ENCODE measurements at regions not wholly inside any gene's neighbourhood (a gene's known extent, or its start where the extent isn't known, plus 50 kb on each side); places are given as distances from the start of the nearest gene placed in this dataset.

- DNase-seq: no peak
- intact Hi-C loops (cut with DNase I; ENCODE audit: low total_unique reads) (no loop called here), in situ Hi-C loops (cut with MboI; ENCODE audit: low sequenced_read_pairs in 4 of 4) (no loop called here)
- TF ChIP-seq, protein P1, sequence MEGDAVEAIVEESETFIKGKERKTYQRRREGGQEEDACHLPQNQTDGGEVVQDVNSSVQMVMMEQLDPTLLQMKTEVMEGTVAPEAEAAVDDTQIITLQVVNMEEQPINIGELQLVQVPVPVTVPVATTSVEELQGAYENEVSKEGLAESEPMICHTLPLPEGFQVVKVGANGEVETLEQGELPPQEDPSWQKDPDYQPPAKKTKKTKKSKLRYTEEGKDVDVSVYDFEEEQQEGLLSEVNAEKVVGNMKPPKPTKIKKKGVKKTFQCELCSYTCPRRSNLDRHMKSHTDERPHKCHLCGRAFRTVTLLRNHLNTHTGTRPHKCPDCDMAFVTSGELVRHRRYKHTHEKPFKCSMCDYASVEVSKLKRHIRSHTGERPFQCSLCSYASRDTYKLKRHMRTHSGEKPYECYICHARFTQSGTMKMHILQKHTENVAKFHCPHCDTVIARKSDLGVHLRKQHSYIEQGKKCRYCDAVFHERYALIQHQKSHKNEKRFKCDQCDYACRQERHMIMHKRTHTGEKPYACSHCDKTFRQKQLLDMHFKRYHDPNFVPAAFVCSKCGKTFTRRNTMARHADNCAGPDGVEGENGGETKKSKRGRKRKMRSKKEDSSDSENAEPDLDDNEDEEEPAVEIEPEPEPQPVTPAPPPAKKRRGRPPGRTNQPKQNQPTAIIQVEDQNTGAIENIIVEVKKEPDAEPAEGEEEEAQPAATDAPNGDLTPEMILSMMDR (IDR thresholded peaks at IDR 0.05 in 4 of 5, conservative IDR thresholded peaks at IDR 0.05 in 1 of 5): no peak
- no peak for TF ChIP-seq POLR2A (IDR thresholded peaks at IDR 0.05)
- H3K36me3 ChIP-seq: no peaks in the 10 kb centered on the region
- H3K4me1 ChIP-seq: no peaks in the 10 kb centered on the region
- no peaks in the 10 kb centered on the region for H3K9me3 ChIP-seq
- no peak overlapping the region for H3K27ac ChIP-seq
- H3K4me3 ChIP-seq: no peak overlapping the region
- no peak for ATAC-seq
- H3K27me3 ChIP-seq: no peaks in the 10 kb centered on the region
Observed at GRCh38 chr2:53572696-53573095, 194.9 kb upstream of the CHAC2 start.

- no peak for ATAC-seq
Observed at GRCh38 chr2:53569957-53570727, 197.5 kb upstream of the CHAC2 start.

DNA sequence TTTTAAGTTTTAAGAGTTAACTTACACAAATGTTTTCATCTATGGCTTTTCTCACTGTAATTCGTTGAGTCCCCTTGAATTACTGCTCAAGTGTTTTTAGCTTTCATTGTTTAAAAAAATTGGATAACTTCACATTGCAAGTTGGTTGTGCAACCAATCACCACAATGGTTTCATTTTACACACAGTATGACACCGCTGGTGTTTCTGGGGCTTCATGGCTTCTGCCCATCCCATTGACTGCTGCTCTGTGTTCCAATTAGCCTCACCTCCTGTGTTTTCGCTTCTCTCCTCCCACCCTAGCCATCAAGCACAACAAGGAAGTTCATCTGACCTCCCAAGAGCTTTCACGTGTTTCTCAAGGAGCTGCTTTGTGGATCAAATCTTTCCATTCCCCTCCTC lies 199.1 kb upstream of the CHAC2 start:
- in situ Hi-C loops (cut with MboI; ENCODE audit: low sequenced_read_pairs in 4 of 4): no loop called here

More at GRCh38 chr2:53569957-53570727, 197.5 kb upstream of the CHAC2 start:
- no peaks in the 10 kb centered on the region for H3K4me1 ChIP-seq
- TF ChIP-seq POLR2A (IDR thresholded peaks at IDR 0.05): no peak
- TF ChIP-seq, protein P1 (IDR thresholded peaks at IDR 0.05 in 4 of 5, conservative IDR thresholded peaks at IDR 0.05 in 1 of 5): no peak
- H3K27me3 ChIP-seq: no peaks in the 10 kb centered on the region
- intact Hi-C loops (cut with DNase I; ENCODE audit: low total_unique reads) (no loop called here), in situ Hi-C loops (cut with MboI; ENCODE audit: low sequenced_read_pairs in 4 of 4) (no loop called here)
- no peak for DNase-seq
- no peak overlapping the region for H3K27ac ChIP-seq
- no peaks in the 10 kb centered on the region for H3K36me3 ChIP-seq
- no peaks in the 10 kb centered on the region for H3K9me3 ChIP-seq
- H3K4me3 ChIP-seq: no peak overlapping the region

GRCh38 chr2:53567073-53567472 lies 200.5 kb upstream of the CHAC2 start:
- TF ChIP-seq, protein P1 (IDR thresholded peaks at IDR 0.05 in 4 of 5, conservative IDR thresholded peaks at IDR 0.05 in 1 of 5): no peak
- TF ChIP-seq POLR2A (IDR thresholded peaks at IDR 0.05): no peak
- intact Hi-C loops (cut with DNase I; ENCODE audit: low total_unique reads) (no loop called here), in situ Hi-C loops (cut with MboI; ENCODE audit: low sequenced_read_pairs in 4 of 4) (no loop called here)
- DNase-seq: no peak
- Histone ChIP-seq H3K4me3 (no peak overlapping the region), H3K4me1 (no peaks in the 10 kb centered on the region), H3K36me3 (no peaks in the 10 kb centered on the region), H3K9me3 (no peaks in the 10 kb centered on the region), H3K27me3 (no peaks in the 10 kb centered on the region), H3K27ac (no peak overlapping the region)
- no peak for ATAC-seq

More for the DNA sequence above, 199.1 kb upstream of the CHAC2 start:
- no peaks in the 10 kb centered on the region for H3K27me3 ChIP-seq
- no peak for TF ChIP-seq POLR2A (IDR thresholded peaks at IDR 0.05)
- TF ChIP-seq, protein P1 (IDR thresholded peaks at IDR 0.05 in 4 of 5, conservative IDR thresholded peaks at IDR 0.05 in 1 of 5): no peak
- no peak overlapping the region for H3K27ac ChIP-seq
- DNase-seq (no peak), ATAC-seq (no peak)
- intact Hi-C loops (cut with DNase I; ENCODE audit: low total_unique reads): no loop called here
- no peaks in the 10 kb centered on the region for H3K4me1 ChIP-seq
- H3K9me3 ChIP-seq: no peaks in the 10 kb centered on the region
- H3K36me3 ChIP-seq: no peaks in the 10 kb centered on the region
- H3K4me3 ChIP-seq: no peak overlapping the region

Measured in gastrocnemius medialis (tissue), 4 donors.